HG03139 (cell line): ENCODE measurements at regions not wholly inside any gene's neighbourhood (a gene's known extent, or its start where the extent isn't known, plus 50 kb on each side); places are given as distances from the start of the nearest gene placed in this dataset.

Experiments
- ATAC-seq: cut with Tn5 transposase; IDR thresholded peaks from one replicate; pipeline ENCODE4 v1.9.1; 2021; ENCODE audit not compliant: unreplicated experiment

GRCh38 chrX:20884565-20884964 lies 489.7 kb upstream of the CNKSR2 start:
- no peak for ATAC-seq

- no peak for ATAC-seq
Observed at GRCh38 chrX:20863649-20864048, 510.6 kb upstream of the CNKSR2 start.

GRCh38 chrX:20861113-20861512 lies 513.1 kb upstream of the CNKSR2 start:
- no peak for ATAC-seq

GRCh38 chrX:20857746-20858145 lies 516.5 kb upstream of the CNKSR2 start:
- ATAC-seq, result no peak

- no peak for ATAC-seq
Observed at GRCh38 chrX:20838477-20838876, 535.7 kb upstream of the CNKSR2 start.

- ATAC-seq, result no peak
Observed at GRCh38 chrX:20829665-20830491, 544.3 kb upstream of the CNKSR2 start.

GRCh38 chrX:20825984-20826383 lies 548.2 kb upstream of the CNKSR2 start:
- ATAC-seq, result no peak

- ATAC-seq, result no peak
Observed at GRCh38 chrX:20803971-20804370, 537.3 kb upstream of the RPS6KA3 start.

- ATAC-seq, result no peak
Observed at GRCh38 chrX:20802036-20802435, 535.3 kb upstream of the RPS6KA3 start.

- ATAC-seq, result no peak
Observed at GRCh38 chrX:20796450-20796849, 529.7 kb upstream of the RPS6KA3 start.

- ATAC-seq, result no peak
Observed at GRCh38 chrX:20789103-20789502, 522.4 kb upstream of the RPS6KA3 start.

GRCh38 chrX:20767346-20767745 lies 500.6 kb upstream of the RPS6KA3 start:
- ATAC-seq, result no peak

GRCh38 chrX:20756585-20756984 lies 489.9 kb upstream of the RPS6KA3 start:
- ATAC-seq, result no peak

- ATAC-seq, result no peak
Observed at GRCh38 chrX:20753076-20753475, 486.4 kb upstream of the RPS6KA3 start.

GRCh38 chrX:20746690-20747089 lies 480.0 kb upstream of the RPS6KA3 start:
- no peak for ATAC-seq

GRCh38 chrX:20743046-20743445 lies 476.3 kb upstream of the RPS6KA3 start:
- ATAC-seq, result no peak

- no peak for ATAC-seq
Observed at GRCh38 chrX:20742106-20742505, 475.4 kb upstream of the RPS6KA3 start.

- ATAC-seq, result no peak
Observed at GRCh38 chrX:20740443-20740842, 473.7 kb upstream of the RPS6KA3 start.

GRCh38 chrX:20739038-20739745 lies 472.5 kb upstream of the RPS6KA3 start:
- no peak for ATAC-seq

GRCh38 chrX:20729416-20729815 lies 462.7 kb upstream of the RPS6KA3 start:
- ATAC-seq, result no peak

GRCh38 chrX:20727447-20727846 lies 460.7 kb upstream of the RPS6KA3 start:
- ATAC-seq, result no peak

- no peak for ATAC-seq
Observed at GRCh38 chrX:20720954-20721626, 454.4 kb upstream of the RPS6KA3 start.
